ENCODE measurements at regions not wholly inside any gene's neighbourhood (a gene's known extent, or its start where the extent isn't known, plus 50 kb on each side); places are given as distances from the start of the nearest gene placed in this dataset.
A peak's percentile ranks its signal among the peaks of the same experiment; 100 is the strongest.

DNA sequence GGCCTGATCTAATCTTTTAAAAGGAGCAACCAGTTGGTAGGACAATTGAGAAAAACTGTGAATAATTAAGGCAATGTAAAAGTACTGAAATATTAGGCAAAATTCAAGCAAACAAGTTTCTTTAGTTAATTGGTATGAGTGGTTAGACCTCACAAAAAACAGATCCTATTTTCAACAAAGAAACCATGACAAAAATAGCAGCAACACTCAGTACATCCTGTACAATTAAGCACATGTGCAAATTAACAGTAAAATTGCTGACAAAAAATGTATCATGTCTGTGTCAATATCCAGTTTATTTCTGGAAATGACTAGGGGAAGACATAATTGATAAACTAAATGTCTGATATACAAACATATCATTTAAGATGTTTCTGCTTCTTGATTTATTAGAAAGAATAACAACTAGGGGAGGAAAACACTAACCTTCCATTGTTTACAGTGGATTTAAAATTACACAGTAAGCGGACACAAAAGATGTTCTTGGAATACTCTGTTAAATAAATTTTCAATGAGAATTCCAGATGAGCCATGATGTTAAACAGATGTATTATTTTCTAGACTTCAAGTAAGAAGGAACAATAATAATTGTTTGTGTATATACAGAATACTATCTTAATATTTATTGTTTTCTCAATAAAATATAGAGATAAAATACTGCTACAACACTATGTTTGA is 638.9 kb downstream of the SPRY1 start:
- Histone ChIP-seq H3K36me3 (no peaks in the 10 kb centered on the region), H3K4me1 (replicated peaks) (0 out of 2 replicates have a peak, but pooled peaks cover 3% of the 10 kb centered on the region), H3K4me3 (no peak overlapping the region), H3K27ac (no peak overlapping the region), H3K9me3 (replicated peaks) (no peaks in the 10 kb centered on the region), H3K27me3 (replicated peaks) (no peaks in the 10 kb centered on the region)
- no peak for DNase-seq (ENCODE audit: low read depth in 1 of 2, low spot score in 2 of 2)

- no peak overlapping the region for H3K4me3 ChIP-seq
- H3K27me3 ChIP-seq (replicated peaks), result no peaks in the 10 kb centered on the region
- no peak for DNase-seq (ENCODE audit: low read depth in 1 of 2, low spot score in 2 of 2)
- H3K27ac ChIP-seq, result no peak overlapping the region
- H3K36me3 ChIP-seq, result no peaks in the 10 kb centered on the region
- H3K4me1 ChIP-seq (replicated peaks), result 0 out of 2 replicates have a peak, but pooled peaks cover 3% of the 10 kb centered on the region
- no peaks in the 10 kb centered on the region for H3K9me3 ChIP-seq (replicated peaks)
Observed at GRCh38 chr4:124037236-124037635, 640.6 kb downstream of the SPRY1 start.

- no peaks in the 10 kb centered on the region for H3K9me3 ChIP-seq (replicated peaks)
- no peak overlapping the region for H3K4me3 ChIP-seq
- no peak for DNase-seq (ENCODE audit: low read depth in 1 of 2, low spot score in 2 of 2)
- no peaks in the 10 kb centered on the region for H3K27me3 ChIP-seq (replicated peaks)
- no peaks in the 10 kb centered on the region for H3K36me3 ChIP-seq
- H3K4me1 ChIP-seq (replicated peaks), result no peaks in the 10 kb centered on the region
- no peak overlapping the region for H3K27ac ChIP-seq
Observed at GRCh38 chr4:124044330-124044729, 647.7 kb downstream of the SPRY1 start.

GRCh38 chr4:124044867-124045266 is 648.3 kb downstream of the SPRY1 start:
- Histone ChIP-seq H3K9me3 (replicated peaks) (no peaks in the 10 kb centered on the region), H3K27ac (no peak overlapping the region), H3K27me3 (replicated peaks) (no peaks in the 10 kb centered on the region), H3K4me3 (no peak overlapping the region), H3K4me1 (replicated peaks) (no peaks in the 10 kb centered on the region), H3K36me3 (no peaks in the 10 kb centered on the region)
- DNase-seq (ENCODE audit: low read depth in 1 of 2, low spot score in 2 of 2), result no peak

DNA sequence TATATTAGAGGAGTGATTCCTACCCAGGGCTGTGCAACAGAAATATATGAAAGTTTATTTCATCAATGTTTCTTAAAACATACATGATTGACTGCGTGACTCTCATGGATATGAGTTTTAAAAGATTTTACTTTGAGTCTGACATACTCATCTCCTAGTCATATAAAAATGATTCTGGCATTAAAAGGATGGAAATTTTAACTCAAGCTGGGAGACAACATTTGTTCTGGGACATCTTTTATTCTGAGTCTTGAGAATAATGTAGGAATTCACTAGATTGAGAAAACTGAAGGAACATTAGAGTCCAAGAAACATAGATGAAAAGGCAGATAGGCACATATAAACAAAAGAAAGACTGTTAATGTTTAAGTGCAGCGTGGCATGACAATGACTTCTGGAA is 649.6 kb downstream of the SPRY1 start:
- no peaks in the 10 kb centered on the region for H3K4me1 ChIP-seq (replicated peaks)
- H3K27ac ChIP-seq, result no peak overlapping the region
- no peaks in the 10 kb centered on the region for H3K9me3 ChIP-seq (replicated peaks)
- H3K36me3 ChIP-seq, result no peaks in the 10 kb centered on the region
- H3K27me3 ChIP-seq (replicated peaks), result no peaks in the 10 kb centered on the region
- no peak overlapping the region for H3K4me3 ChIP-seq
- DNase-seq (ENCODE audit: low read depth in 1 of 2, low spot score in 2 of 2), result no peak

DNA sequence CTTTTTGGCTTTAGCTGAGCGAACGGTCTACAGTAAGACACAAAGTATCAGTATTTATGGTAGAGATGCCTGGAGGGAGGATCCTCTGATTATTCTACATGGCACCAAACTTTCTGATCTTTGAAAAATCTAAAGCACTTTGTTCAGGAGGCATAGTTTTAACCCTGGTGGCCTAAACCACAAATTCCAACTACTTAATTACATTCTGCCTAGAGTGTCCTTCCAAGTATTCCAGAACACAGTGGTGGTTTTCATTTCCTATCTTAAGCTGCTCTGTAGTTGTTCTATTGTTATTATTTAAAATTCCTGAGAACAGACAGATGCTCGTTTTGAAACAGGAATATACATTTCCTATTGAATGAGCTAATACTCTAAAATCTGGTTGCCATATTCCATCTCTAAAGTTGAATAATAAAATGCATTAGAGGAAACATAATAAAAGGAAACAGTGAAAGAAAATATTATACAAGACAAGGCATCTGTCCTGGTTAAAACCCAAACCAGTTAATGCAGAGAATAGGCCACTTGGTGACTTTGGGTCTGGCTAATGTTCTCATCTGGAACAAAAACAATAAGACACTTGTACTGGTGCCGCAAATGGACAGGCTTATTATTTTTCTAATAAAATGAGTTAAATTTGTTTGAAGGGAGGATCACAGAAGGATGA is 657.4 kb downstream of the SPRY1 start:
- Histone ChIP-seq H3K4me3 (no peak overlapping the region), H3K36me3 (no peaks in the 10 kb centered on the region), H3K4me1 (replicated peaks) (peaks cover 26% of the 10 kb centered on the region), H3K9me3 (replicated peaks) (0 out of 2 replicates have a peak, but pooled peaks cover 3% of the 10 kb centered on the region), H3K27me3 (replicated peaks) (no peaks in the 10 kb centered on the region), H3K27ac (peak overlapping the region; percentile 87)
- DNase-seq (ENCODE audit: low read depth in 1 of 2, low spot score in 2 of 2), result peak in 1 of 2 experiments; percentile 87

- Histone ChIP-seq H3K4me3 (no peak overlapping the region), H3K4me1 (replicated peaks) (peaks cover 33% of the 10 kb centered on the region)
Observed at GRCh38 chr4:124055336-124055735, 657.2 kb downstream of the ANKRD50 start.

GRCh38 chr4:124055896-124056295 is 656.6 kb downstream of the ANKRD50 start:
- H3K9me3 ChIP-seq (replicated peaks), result 0 out of 2 replicates have a peak, but pooled peaks cover 3% of the 10 kb centered on the region
- H3K27ac ChIP-seq, result no peak overlapping the region
- no peaks in the 10 kb centered on the region for H3K36me3 ChIP-seq
- DNase-seq (ENCODE audit: low read depth in 1 of 2, low spot score in 2 of 2), result no peak
- no peak overlapping the region for H3K4me3 ChIP-seq
- H3K4me1 ChIP-seq (replicated peaks), result peaks cover 38% of the 10 kb centered on the region
- no peaks in the 10 kb centered on the region for H3K27me3 ChIP-seq (replicated peaks)

More at GRCh38 chr4:124055336-124055735, 657.2 kb downstream of the ANKRD50 start:
- peak overlapping the region; percentile 87; the same call in 1 of the 2 replicates for H3K27ac ChIP-seq
- DNase-seq (ENCODE audit: low read depth in 1 of 2, low spot score in 2 of 2), result no peak
- 0 out of 2 replicates have a peak, but pooled peaks cover 3% of the 10 kb centered on the region for H3K9me3 ChIP-seq (replicated peaks)
- no peaks in the 10 kb centered on the region for H3K36me3 ChIP-seq
- no peaks in the 10 kb centered on the region for H3K27me3 ChIP-seq (replicated peaks)

DNA sequence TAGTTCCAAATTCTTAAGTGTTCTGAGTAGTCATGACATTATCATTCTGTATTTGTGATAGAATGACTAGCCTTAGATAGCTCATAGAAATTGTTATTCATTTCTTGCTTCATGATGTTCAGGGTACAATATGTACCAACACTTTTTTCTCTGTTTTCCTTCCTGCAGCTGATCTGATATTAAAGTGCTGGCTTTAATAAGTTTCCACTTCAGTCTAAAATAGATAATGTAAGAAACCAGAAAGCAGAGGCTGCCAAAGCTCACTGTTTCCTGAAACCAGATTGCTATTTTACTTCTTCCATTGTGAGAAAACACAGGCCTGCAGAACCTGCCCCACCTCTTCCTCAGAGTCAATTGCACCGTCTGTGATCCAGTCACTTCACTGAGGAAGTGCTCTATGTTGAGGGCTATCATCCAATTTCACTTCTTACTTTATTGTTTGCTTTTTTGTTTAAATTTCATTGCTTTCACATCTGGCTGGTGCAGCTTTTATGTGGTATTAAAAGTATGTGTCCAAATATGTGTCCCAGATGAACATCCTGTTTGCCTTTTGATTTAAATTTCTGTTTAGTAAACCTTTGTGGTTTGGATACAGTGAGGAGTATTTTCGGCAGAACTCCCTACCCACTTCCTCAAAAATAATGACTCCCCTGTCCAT is 652.1 kb downstream of the ANKRD50 start:
- DNase-seq (ENCODE audit: low read depth in 1 of 2, low spot score in 2 of 2), result peak; percentile 62 to 88
- no peak overlapping the region for H3K4me3 ChIP-seq
- H3K27ac ChIP-seq, result peak overlapping the region; percentile 45
- no peaks in the 10 kb centered on the region for H3K27me3 ChIP-seq (replicated peaks)
- H3K36me3 ChIP-seq, result no peaks in the 10 kb centered on the region
- no peaks in the 10 kb centered on the region for H3K9me3 ChIP-seq (replicated peaks)
- H3K4me1 ChIP-seq (replicated peaks), result peaks cover 21% of the 10 kb centered on the region

GRCh38 chr4:124061413-124061812 is 651.1 kb downstream of the ANKRD50 start:
- H3K27ac ChIP-seq, result peak overlapping the region; percentile 45
- DNase-seq (ENCODE audit: low read depth in 1 of 2, low spot score in 2 of 2), result peak in 1 of 2 experiments; percentile 52
- H3K4me3 ChIP-seq, result no peak overlapping the region

GRCh38 chr4:124065422-124065821 is 647.1 kb downstream of the ANKRD50 start:
- no peak overlapping the region for H3K4me3 ChIP-seq
- no peak for DNase-seq (ENCODE audit: low read depth in 1 of 2, low spot score in 2 of 2)
- H3K9me3 ChIP-seq (replicated peaks), result peaks cover 11% of the 10 kb centered on the region
- H3K27me3 ChIP-seq (replicated peaks), result no peaks in the 10 kb centered on the region
- H3K4me1 ChIP-seq (replicated peaks), result peaks cover 12% of the 10 kb centered on the region
- no peak overlapping the region for H3K27ac ChIP-seq
- H3K36me3 ChIP-seq, result no peaks in the 10 kb centered on the region

More at GRCh38 chr4:124061413-124061812, 651.1 kb downstream of the ANKRD50 start:
- Histone ChIP-seq H3K36me3 (no peaks in the 10 kb centered on the region), H3K9me3 (replicated peaks) (no peaks in the 10 kb centered on the region), H3K27me3 (replicated peaks) (no peaks in the 10 kb centered on the region), H3K4me1 (replicated peaks) (peaks cover 20% of the 10 kb centered on the region)

GRCh38 chr4:124065936-124066335 is 646.6 kb downstream of the ANKRD50 start:
- H3K36me3 ChIP-seq, result no peaks in the 10 kb centered on the region
- DNase-seq (ENCODE audit: low read depth in 1 of 2, low spot score in 2 of 2), result no peak
- no peaks in the 10 kb centered on the region for H3K27me3 ChIP-seq (replicated peaks)
- H3K9me3 ChIP-seq (replicated peaks), result peaks cover 11% of the 10 kb centered on the region
- H3K4me3 ChIP-seq, result no peak overlapping the region
- H3K27ac ChIP-seq, result no peak overlapping the region
- H3K4me1 ChIP-seq (replicated peaks), result peaks cover 8% of the 10 kb centered on the region

GRCh38 chr4:124066595-124066994 is 645.9 kb downstream of the ANKRD50 start:
- Histone ChIP-seq H3K27ac (no peak overlapping the region), H3K4me1 (replicated peaks) (peaks cover 1% of the 10 kb centered on the region; the same call in 1 of the 2 replicates)
- DNase-seq (ENCODE audit: low read depth in 1 of 2, low spot score in 2 of 2), result no peak

GRCh38 chr4:124067046-124067445 is 645.5 kb downstream of the ANKRD50 start:
- no peaks in the 10 kb centered on the region for H3K27me3 ChIP-seq (replicated peaks)
- H3K9me3 ChIP-seq (replicated peaks), result peaks cover 11% of the 10 kb centered on the region
- no peaks in the 10 kb centered on the region; the same call in 1 of the 2 replicates for H3K4me1 ChIP-seq (replicated peaks)
- DNase-seq (ENCODE audit: low read depth in 1 of 2, low spot score in 2 of 2), result no peak
- H3K4me3 ChIP-seq, result no peak overlapping the region
- H3K36me3 ChIP-seq, result no peaks in the 10 kb centered on the region
- no peak overlapping the region for H3K27ac ChIP-seq

More at GRCh38 chr4:124066595-124066994, 645.9 kb downstream of the ANKRD50 start:
- Histone ChIP-seq H3K27me3 (replicated peaks) (no peaks in the 10 kb centered on the region), H3K4me3 (no peak overlapping the region), H3K9me3 (replicated peaks) (peaks cover 11% of the 10 kb centered on the region), H3K36me3 (no peaks in the 10 kb centered on the region)

All from SJSA1 (cell line).